Keratinocyte (primary cell): ENCODE measurements at regions not wholly inside any gene's neighbourhood (a gene's known extent, or its start where the extent isn't known, plus 50 kb on each side); places are given as distances from the start of the nearest gene placed in this dataset.

Source experiments
- CTCF ChIP-seq, 3 experiments: IDR thresholded peaks in 1 of 3; conservative IDR thresholded peaks in 1 of 3; optimal IDR thresholded peaks in 1 of 3; 2 replicates in 2 of 3; 3 replicates in 1 of 3; pipeline versions ENCODE3 to v1.5.1; 2011; ENCODE audit warnings: low read length in 3 of 3, mild to moderate bottlenecking in 3 of 3, moderate library complexity in 2 of 3, control low read depth in 1 of 3, inconsistent platforms in 1 of 3; ENCODE audit not compliant: insufficient read depth in 2 of 3; ENCODE audit errors: extremely low read depth in 1 of 3
- EZH2 ChIP-seq: IDR thresholded peaks from one replicate; pipeline ENCODE4 v1.6.1; 2012; ENCODE audit warnings: inconsistent platforms, mild to moderate bottlenecking, low read length, moderate library complexity

- TF ChIP-seq CTCF (optimal IDR thresholded peaks at IDR 0.05 in 1 of 3, IDR thresholded peaks at IDR 0.05 in 1 of 3, conservative IDR thresholded peaks at IDR 0.05 in 1 of 3; ENCODE audit: extremely low read depth in 1 of 3, insufficient read depth in 2 of 3, low read length in 3 of 3), result no peak
- TF ChIP-seq EZH2, result no peak
These were observed 588.0 kb upstream of the CCDC54 start for GRCh38 chr3:106789276-106789675.
